ENCODE measurements at regions not wholly inside any gene's neighbourhood (a gene's known extent, or its start where the extent isn't known, plus 50 kb on each side); places are given as distances from the start of the nearest gene placed in this dataset.
"Not testable (repeated sequence)": the region's sequence is repeated elsewhere in the genome, so short reads cannot be mapped to it uniquely, and the experiment has no call there.

DNA sequence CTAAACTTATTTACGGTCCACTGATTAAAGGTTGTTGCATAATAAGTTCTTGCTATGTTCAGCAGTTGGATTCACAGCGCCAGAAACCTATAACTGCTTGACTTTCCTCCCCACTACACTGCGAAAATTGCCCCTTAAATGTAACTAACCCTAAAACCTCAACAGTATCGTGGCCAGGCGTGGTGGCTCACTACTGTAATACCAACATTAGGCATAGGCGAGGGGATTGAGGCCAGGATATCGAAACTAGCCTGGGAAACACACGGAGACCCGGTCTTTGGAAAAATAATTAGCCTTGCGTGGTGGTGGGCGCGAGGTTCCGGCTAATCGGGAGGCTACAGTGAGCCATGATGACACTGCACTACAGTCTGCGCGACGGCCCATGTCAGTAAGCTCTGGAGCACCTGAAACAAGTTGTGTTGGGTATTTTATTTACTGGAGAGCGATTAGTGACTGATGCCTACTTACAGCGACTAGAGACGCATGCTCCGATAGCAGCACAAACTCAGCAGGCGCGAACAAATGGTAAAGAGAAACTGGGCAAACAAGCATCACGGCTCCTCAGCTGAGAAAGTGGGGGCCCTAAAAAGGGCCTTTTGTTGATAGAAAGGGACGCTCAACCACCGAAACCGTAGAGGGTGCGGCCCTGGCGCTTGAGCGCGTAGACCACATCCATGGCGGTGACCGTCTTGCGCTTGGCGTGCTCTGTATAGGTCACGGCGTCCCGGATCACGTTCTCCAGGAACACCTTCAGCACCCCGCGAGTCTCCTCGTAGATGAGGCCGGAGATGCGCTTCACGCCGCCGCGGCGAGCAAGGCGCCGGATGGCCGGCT lies 81.4 kb downstream of the OR2B2 start:
- TF ChIP-seq, protein P1, sequence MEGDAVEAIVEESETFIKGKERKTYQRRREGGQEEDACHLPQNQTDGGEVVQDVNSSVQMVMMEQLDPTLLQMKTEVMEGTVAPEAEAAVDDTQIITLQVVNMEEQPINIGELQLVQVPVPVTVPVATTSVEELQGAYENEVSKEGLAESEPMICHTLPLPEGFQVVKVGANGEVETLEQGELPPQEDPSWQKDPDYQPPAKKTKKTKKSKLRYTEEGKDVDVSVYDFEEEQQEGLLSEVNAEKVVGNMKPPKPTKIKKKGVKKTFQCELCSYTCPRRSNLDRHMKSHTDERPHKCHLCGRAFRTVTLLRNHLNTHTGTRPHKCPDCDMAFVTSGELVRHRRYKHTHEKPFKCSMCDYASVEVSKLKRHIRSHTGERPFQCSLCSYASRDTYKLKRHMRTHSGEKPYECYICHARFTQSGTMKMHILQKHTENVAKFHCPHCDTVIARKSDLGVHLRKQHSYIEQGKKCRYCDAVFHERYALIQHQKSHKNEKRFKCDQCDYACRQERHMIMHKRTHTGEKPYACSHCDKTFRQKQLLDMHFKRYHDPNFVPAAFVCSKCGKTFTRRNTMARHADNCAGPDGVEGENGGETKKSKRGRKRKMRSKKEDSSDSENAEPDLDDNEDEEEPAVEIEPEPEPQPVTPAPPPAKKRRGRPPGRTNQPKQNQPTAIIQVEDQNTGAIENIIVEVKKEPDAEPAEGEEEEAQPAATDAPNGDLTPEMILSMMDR (IDR thresholded peaks at IDR 0.05; ENCODE audit: insufficient read depth, low read depth, low read length) = not testable (repeated sequence)
- TF ChIP-seq EZH2 (IDR thresholded peaks at IDR 0.05; ENCODE audit: insufficient read depth, low read length) = not testable (repeated sequence)

Measured in astrocyte (in vitro differentiated cells and primary cell).